OCI-LY7 (cell line): ENCODE measurements at regions not wholly inside any gene's neighbourhood (a gene's known extent, or its start where the extent isn't known, plus 50 kb on each side); places are given as distances from the start of the nearest gene placed in this dataset.

Experiments
- CTCF ChIP-seq: fragments of 200-600 bp; sonication (generic); conservative IDR thresholded peaks from 2 replicates; pipeline ENCODE4 v1.5.1; 2014; ENCODE audit warnings: mild to moderate bottlenecking, antibody characterized with exemption, low read length, moderate library complexity, mixed read lengths
- EZH2phosphoT487 ChIP-seq: fragments of 200-600 bp; sonication (generic); IDR thresholded peaks from 2 replicates; pipeline ENCODE4 v1.6.1; 2018; ENCODE audit warnings: low read depth, borderline replicate concordance, mild to moderate bottlenecking, mixed run types, antibody characterized with exemption, low read length, moderate library complexity, mixed read lengths

GRCh38 chr6:112795316-112795715 lies 448.2 kb downstream of the RFPL4B start:
- no peak for TF ChIP-seq CTCF
- no peak for TF ChIP-seq EZH2phosphoT487
